ENCODE measurements at regions not wholly inside any gene's neighbourhood (a gene's known extent, or its start where the extent isn't known, plus 50 kb on each side); places are given as distances from the start of the nearest gene placed in this dataset.

- no peak for TF ChIP-seq MAX (IDR thresholded peaks at IDR 0.05; ENCODE audit: low read depth)
- TF ChIP-seq CTCF (IDR thresholded peaks at IDR 0.05) = no peak
- no peak for TF ChIP-seq REST (IDR thresholded peaks at IDR 0.05; ENCODE audit: low read depth, low read length)
- no peak for TF ChIP-seq POLR2AphosphoS5 (IDR thresholded peaks at IDR 0.05; ENCODE audit: low read depth, low read length)
These were observed 204.0 kb upstream of the MOCS1 start for GRCh38 chr6:40138273-40138720.
